ENCODE measurements at regions not wholly inside any gene's neighbourhood (a gene's known extent, or its start where the extent isn't known, plus 50 kb on each side); places are given as distances from the start of the nearest gene placed in this dataset.

DNA sequence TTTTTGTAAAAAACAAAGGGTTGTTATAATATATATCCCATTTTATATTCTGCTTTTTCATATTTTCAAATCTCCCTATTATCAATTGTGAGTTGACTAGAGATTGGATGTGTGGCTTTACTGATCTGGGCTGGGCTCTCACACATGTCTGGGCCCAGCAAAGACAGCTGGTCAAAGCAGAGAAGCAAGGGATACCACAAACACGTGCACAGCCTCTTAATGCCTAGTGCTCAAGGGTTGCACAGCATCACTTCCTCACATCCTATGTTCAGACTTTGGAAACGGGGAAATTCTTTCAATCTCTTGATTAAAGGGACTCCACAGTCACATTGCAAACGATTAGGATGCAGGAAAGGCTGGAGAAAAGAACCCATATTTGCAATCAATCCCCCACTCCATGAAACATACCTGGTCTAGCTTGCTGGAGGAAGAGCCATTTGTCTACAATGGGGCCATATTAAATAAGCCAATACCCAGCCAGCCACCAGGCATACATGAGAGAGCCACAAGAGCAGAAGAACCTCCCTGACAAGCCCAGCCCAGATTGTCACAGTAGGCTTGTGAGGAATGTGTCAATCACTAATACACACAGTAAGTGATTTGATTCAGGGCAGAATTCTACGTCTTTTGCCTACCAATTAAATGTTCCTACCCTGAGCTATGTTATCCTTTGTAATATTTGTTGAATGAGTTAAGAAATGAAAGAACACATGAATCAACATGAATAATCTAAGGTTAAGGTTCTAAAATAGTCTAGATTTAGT lies 431.2 kb downstream of the TNS3 start:
- no peak for DNase-seq (ENCODE audit: low read depth)
- no peak overlapping the region for H3K4me3 ChIP-seq (ENCODE audit: low read depth, low read length)
- TF ChIP-seq, protein P1, sequence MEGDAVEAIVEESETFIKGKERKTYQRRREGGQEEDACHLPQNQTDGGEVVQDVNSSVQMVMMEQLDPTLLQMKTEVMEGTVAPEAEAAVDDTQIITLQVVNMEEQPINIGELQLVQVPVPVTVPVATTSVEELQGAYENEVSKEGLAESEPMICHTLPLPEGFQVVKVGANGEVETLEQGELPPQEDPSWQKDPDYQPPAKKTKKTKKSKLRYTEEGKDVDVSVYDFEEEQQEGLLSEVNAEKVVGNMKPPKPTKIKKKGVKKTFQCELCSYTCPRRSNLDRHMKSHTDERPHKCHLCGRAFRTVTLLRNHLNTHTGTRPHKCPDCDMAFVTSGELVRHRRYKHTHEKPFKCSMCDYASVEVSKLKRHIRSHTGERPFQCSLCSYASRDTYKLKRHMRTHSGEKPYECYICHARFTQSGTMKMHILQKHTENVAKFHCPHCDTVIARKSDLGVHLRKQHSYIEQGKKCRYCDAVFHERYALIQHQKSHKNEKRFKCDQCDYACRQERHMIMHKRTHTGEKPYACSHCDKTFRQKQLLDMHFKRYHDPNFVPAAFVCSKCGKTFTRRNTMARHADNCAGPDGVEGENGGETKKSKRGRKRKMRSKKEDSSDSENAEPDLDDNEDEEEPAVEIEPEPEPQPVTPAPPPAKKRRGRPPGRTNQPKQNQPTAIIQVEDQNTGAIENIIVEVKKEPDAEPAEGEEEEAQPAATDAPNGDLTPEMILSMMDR (IDR thresholded peaks at IDR 0.05; ENCODE audit: low read depth, low read length) = no peak
- TF ChIP-seq, protein P2, sequence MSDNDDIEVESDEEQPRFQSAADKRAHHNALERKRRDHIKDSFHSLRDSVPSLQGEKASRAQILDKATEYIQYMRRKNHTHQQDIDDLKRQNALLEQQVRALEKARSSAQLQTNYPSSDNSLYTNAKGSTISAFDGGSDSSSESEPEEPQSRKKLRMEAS (IDR thresholded peaks at IDR 0.05; ENCODE audit: low read depth, low read length) = no peak
- TF ChIP-seq MYC (IDR thresholded peaks at IDR 0.05; ENCODE audit: low read depth, low read length) = no peak
- no peak for TF ChIP-seq POLR2A (IDR thresholded peaks at IDR 0.05; ENCODE audit: extremely low read depth, insufficient read length)

DNA sequence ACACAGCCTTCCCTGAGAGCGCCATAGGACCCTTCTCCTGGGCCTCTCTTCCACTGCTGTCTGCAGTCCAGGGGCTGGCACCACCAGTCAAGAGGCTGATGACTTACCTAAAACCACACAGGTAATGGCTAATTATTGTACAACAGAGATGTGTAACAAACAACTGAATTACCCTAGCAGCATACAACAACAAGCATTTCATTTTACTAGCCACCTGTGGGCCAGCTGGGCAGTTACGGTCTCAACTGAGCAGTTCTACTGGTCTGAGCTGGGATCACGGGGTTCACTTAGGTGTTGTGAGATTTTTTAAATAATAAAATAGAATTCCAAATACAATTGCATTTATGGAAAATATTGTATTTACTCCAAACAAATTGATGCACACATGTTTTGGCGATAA lies 431.9 kb downstream of the TNS3 start:
- TF ChIP-seq POLR2A (IDR thresholded peaks at IDR 0.05; ENCODE audit: extremely low read depth, insufficient read length) = no peak
- DNase-seq (ENCODE audit: low read depth) = no peak
- H3K4me3 ChIP-seq (ENCODE audit: low read depth, low read length) = no peak overlapping the region

DNA sequence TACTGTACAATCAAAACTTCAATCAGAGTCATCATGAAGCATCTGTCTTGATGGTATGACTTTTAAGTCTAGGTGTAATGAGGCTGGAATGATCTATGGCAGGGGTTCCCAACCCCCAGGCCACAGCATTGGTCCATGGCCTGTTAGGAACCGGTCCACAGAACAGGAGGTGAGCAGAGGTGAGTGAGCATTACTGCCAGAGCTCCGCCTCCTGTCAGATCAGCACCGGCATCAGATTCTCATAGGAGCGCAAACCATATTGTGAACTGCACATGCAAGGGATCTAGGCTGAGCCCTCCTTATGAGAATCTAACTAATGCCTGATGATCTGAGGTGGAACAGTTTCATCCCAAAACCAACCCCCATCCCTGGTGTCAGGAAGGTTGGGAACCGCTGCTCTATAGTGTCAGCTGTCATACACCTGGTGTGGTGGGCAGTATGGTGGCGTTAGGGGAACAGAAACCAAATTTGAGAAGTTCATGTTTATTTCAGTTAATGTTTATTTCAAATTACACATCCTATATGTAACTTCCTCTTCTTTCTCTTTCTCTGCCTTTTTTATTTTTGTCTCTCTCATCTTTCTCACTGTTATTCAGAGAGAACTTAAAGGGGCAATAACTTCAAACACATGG lies 432.6 kb downstream of the TNS3 start:
- TF ChIP-seq POLR2A (IDR thresholded peaks at IDR 0.05; ENCODE audit: extremely low read depth, insufficient read length) = no peak
- TF ChIP-seq, protein P2 (IDR thresholded peaks at IDR 0.05; ENCODE audit: low read depth, low read length) = no peak
- no peak for TF ChIP-seq MYC (IDR thresholded peaks at IDR 0.05; ENCODE audit: low read depth, low read length)
- TF ChIP-seq, protein P1 (IDR thresholded peaks at IDR 0.05; ENCODE audit: low read depth, low read length) = no peak
- H3K4me3 ChIP-seq (ENCODE audit: low read depth, low read length) = no peak overlapping the region

DNA sequence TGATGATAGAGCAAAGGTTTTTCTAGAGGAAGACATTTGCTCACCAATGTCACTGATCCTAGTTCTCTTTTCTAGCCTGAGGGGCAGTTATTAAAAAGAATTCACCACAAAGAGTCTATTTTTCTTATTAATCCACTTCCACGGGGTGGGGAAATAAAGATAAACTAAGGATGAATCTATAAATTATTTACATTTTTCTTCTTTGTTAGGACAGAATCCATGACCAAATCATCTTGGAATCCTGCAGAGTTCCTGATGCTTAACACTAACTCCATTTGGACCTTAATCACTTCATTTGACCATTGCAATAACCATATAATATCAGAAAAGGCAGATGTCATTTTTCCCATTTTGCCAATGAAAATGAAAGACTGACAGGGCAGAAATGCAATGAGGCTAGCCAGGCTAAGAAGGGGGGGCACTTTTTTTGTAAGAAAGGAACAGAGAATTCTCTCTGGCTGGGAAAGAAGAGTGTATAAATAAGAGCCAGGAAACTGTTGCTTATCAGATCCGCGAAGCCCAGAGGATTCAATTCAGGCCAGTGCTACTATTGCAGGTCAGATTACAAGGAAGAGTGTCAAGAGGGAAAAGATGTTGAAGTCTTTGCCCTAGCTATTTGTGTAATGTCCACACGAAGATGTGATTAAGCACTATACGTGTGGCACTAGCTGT lies 433.2 kb downstream of the TNS3 start:
- TF ChIP-seq POLR2A (IDR thresholded peaks at IDR 0.05; ENCODE audit: extremely low read depth, insufficient read length) (no peak), MYC (IDR thresholded peaks at IDR 0.05; ENCODE audit: low read depth, low read length) (no peak)
- TF ChIP-seq, protein P2 (IDR thresholded peaks at IDR 0.05; ENCODE audit: low read depth, low read length) = no peak
- TF ChIP-seq, protein P1 (IDR thresholded peaks at IDR 0.05; ENCODE audit: low read depth, low read length) = no peak
- DNase-seq (ENCODE audit: low read depth) = no peak
- no peak overlapping the region for H3K4me3 ChIP-seq (ENCODE audit: low read depth, low read length)

More for the DNA sequence above, 432.6 kb downstream of the TNS3 start:
- no peak for DNase-seq (ENCODE audit: low read depth)

DNA sequence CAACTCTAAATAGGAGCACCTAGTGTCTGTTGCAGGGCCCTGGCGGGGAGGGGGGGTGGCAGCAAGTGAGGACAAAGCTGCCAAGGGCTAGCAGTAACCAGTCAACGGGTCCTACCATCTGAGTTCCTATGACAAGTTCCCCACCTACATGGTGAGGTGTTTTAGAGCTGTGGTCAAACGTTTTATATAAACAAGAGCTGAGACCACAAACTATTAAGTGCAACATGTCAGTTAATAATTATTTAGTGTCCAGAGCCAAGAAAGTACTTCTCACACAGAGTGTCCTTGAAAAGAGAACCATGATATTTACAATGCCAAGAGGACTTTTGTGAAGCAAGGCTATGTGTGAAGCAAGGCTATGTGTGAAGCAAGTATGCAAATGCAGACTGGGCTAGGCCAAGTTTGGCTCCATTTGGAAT lies 434.7 kb downstream of the TNS3 start:
- no peak for DNase-seq (ENCODE audit: low read depth)
- TF ChIP-seq, protein P1 (IDR thresholded peaks at IDR 0.05; ENCODE audit: low read depth, low read length) = no peak
- TF ChIP-seq POLR2A (IDR thresholded peaks at IDR 0.05; ENCODE audit: extremely low read depth, insufficient read length) (no peak), MYC (IDR thresholded peaks at IDR 0.05; ENCODE audit: low read depth, low read length) (no peak)
- TF ChIP-seq, protein P2 (IDR thresholded peaks at IDR 0.05; ENCODE audit: low read depth, low read length) = no peak

DNA sequence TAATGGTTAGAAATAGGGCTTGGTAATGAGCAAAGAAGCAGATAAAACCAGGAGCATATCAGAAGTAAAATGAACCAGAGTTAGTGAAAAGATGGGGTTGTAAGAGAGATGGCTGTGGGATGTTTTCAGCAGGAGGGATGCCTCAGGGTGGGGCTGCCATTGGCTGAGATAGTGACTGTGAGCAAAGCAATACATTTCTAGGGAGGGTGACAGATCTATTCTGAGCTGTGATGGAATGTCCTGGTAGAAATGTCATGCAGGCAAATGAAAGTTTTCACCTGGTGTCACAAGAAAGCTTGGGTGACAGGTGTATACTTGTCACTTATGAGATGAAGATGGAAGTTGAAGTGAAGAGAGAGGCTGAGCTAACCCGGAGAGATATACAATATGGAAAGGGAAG lies 435.9 kb downstream of the TNS3 start:
- no peak overlapping the region for H3K4me3 ChIP-seq (ENCODE audit: low read depth, low read length)
- no peak for DNase-seq (ENCODE audit: low read depth)
- TF ChIP-seq, protein P2 (IDR thresholded peaks at IDR 0.05; ENCODE audit: low read depth, low read length) = no peak
- TF ChIP-seq, protein P1 (IDR thresholded peaks at IDR 0.05; ENCODE audit: low read depth, low read length) = no peak
- TF ChIP-seq POLR2A (IDR thresholded peaks at IDR 0.05; ENCODE audit: extremely low read depth, insufficient read length) (no peak), MYC (IDR thresholded peaks at IDR 0.05; ENCODE audit: low read depth, low read length) (no peak)

More for the DNA sequence above, 434.7 kb downstream of the TNS3 start:
- H3K4me3 ChIP-seq (ENCODE audit: low read depth, low read length) = no peak overlapping the region
